ENCODE measurements at regions not wholly inside any gene's neighbourhood (a gene's known extent, or its start where the extent isn't known, plus 50 kb on each side); places are given as distances from the start of the nearest gene placed in this dataset.

DNA sequence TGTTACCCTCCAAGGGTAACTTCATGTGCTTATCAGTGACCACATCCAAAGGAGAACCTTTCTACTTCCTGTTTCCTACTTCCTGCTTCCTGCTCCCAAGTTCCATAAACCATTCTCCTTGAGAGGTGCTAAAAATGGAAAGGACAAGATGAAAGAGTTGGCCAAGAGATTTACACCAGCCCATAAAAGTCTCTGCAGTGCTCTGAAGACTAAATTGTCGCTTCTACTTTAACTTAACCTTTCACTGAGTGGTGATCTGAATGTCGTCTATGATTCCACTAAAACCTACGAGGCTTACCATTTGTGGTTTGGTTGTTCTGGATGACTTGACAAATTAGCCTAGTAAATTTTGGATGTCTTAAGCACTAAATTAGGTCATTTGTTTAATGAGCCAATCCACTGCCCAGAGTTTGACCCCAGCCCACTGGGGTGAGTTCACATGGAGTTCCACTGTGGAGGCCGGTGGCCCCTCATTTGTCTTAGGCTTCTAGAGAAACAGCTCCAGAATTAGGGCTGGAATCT lies 333.1 kb downstream of the FOXL1 start:
- TF ChIP-seq POLR2AphosphoS5 (IDR thresholded peaks at IDR 0.05; ENCODE audit: low read depth, low read length) (no peak), TAF1 (IDR thresholded peaks at IDR 0.05; ENCODE audit: borderline replicate concordance, insufficient read depth, low read length) (no peak), FOXP2 (optimal IDR thresholded peaks at IDR 0.05; ENCODE audit: borderline replicate concordance, extremely low read depth, extremely low read length, insufficient read depth) (no peak), SIN3A (IDR thresholded peaks at IDR 0.05; ENCODE audit: borderline replicate concordance, insufficient read depth, low read length) (no peak)
- TF ChIP-seq, protein P1, sequence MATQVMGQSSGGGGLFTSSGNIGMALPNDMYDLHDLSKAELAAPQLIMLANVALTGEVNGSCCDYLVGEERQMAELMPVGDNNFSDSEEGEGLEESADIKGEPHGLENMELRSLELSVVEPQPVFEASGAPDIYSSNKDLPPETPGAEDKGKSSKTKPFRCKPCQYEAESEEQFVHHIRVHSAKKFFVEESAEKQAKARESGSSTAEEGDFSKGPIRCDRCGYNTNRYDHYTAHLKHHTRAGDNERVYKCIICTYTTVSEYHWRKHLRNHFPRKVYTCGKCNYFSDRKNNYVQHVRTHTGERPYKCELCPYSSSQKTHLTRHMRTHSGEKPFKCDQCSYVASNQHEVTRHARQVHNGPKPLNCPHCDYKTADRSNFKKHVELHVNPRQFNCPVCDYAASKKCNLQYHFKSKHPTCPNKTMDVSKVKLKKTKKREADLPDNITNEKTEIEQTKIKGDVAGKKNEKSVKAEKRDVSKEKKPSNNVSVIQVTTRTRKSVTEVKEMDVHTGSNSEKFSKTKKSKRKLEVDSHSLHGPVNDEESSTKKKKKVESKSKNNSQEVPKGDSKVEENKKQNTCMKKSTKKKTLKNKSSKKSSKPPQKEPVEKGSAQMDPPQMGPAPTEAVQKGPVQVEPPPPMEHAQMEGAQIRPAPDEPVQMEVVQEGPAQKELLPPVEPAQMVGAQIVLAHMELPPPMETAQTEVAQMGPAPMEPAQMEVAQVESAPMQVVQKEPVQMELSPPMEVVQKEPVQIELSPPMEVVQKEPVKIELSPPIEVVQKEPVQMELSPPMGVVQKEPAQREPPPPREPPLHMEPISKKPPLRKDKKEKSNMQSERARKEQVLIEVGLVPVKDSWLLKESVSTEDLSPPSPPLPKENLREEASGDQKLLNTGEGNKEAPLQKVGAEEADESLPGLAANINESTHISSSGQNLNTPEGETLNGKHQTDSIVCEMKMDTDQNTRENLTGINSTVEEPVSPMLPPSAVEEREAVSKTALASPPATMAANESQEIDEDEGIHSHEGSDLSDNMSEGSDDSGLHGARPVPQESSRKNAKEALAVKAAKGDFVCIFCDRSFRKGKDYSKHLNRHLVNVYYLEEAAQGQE (IDR thresholded peaks at IDR 0.05; ENCODE audit: insufficient read depth in 1 of 2, low read depth in 2 of 2, low read length in 2 of 2), result no peak

- TF ChIP-seq, protein P1 (IDR thresholded peaks at IDR 0.05; ENCODE audit: insufficient read depth in 1 of 2, low read depth in 2 of 2, low read length in 2 of 2), result no peak
- TF ChIP-seq FOXP2 (optimal IDR thresholded peaks at IDR 0.05; ENCODE audit: borderline replicate concordance, extremely low read depth, extremely low read length, insufficient read depth), result no peak
- no peak for TF ChIP-seq POLR2AphosphoS5 (IDR thresholded peaks at IDR 0.05; ENCODE audit: low read depth, low read length)
- no peak for TF ChIP-seq TAF1 (IDR thresholded peaks at IDR 0.05; ENCODE audit: borderline replicate concordance, insufficient read depth, low read length)
Measured at GRCh38 chr16:86913886-86914285, 335.5 kb downstream of the FOXL1 start.

GRCh38 chr16:86914876-86915717 lies 336.7 kb downstream of the FOXL1 start:
- TF ChIP-seq POLR2AphosphoS5 (IDR thresholded peaks at IDR 0.05; ENCODE audit: low read depth, low read length), result no peak
- TF ChIP-seq, protein P1 (IDR thresholded peaks at IDR 0.05; ENCODE audit: insufficient read depth in 1 of 2, low read depth in 2 of 2, low read length in 2 of 2), result no peak
- TF ChIP-seq FOXP2 (optimal IDR thresholded peaks at IDR 0.05; ENCODE audit: borderline replicate concordance, extremely low read depth, extremely low read length, insufficient read depth), result no peak
- TF ChIP-seq SIN3A (IDR thresholded peaks at IDR 0.05; ENCODE audit: borderline replicate concordance, insufficient read depth, low read length), result no peak
- no peak for TF ChIP-seq TAF1 (IDR thresholded peaks at IDR 0.05; ENCODE audit: borderline replicate concordance, insufficient read depth, low read length)

GRCh38 chr16:86917471-86918365 lies 339.4 kb downstream of the FOXL1 start:
- TF ChIP-seq TAF1 (IDR thresholded peaks at IDR 0.05; ENCODE audit: borderline replicate concordance, insufficient read depth, low read length) (no peak), SIN3A (IDR thresholded peaks at IDR 0.05; ENCODE audit: borderline replicate concordance, insufficient read depth, low read length) (no peak), FOXP2 (optimal IDR thresholded peaks at IDR 0.05; ENCODE audit: borderline replicate concordance, extremely low read depth, extremely low read length, insufficient read depth) (no peak), POLR2AphosphoS5 (IDR thresholded peaks at IDR 0.05; ENCODE audit: low read depth, low read length) (no peak)
- TF ChIP-seq, protein P1 (IDR thresholded peaks at IDR 0.05; ENCODE audit: insufficient read depth in 1 of 2, low read depth in 2 of 2, low read length in 2 of 2), result no peak
